SU-DHL-6 (cell line): ENCODE measurements at regions not wholly inside any gene's neighbourhood (a gene's known extent, or its start where the extent isn't known, plus 50 kb on each side); places are given as distances from the start of the nearest gene placed in this dataset.

ENCODE experiments used
- H2AFZ ChIP-seq: fragments of 200-600 bp; sonication (generic); 2 replicates; pipeline ENCODE4 v1.6.1; 2014; ENCODE audit warnings: low read depth, mild to moderate bottlenecking, moderate library complexity, mixed read lengths, antibody characterized with exemption, low read length; ENCODE audit not compliant: severe bottlenecking
- H3F3A ChIP-seq: fragments of 200-600 bp; shearing (Covaris generic); 2 replicates; pipeline ENCODE4 v1.6.0; 2016; ENCODE audit warnings: antibody characterized with exemption, mild to moderate bottlenecking; ENCODE audit not compliant: insufficient read depth
- H3K27ac ChIP-seq: fragments of 200-600 bp; sonication (generic); 2 replicates; pipeline ENCODE4 v1.5.1; 2016; ENCODE audit warnings: low read depth, mild to moderate bottlenecking, low read length, moderate library complexity, mixed read lengths
- H3K27me3 ChIP-seq: fragments of 200-600 bp; sonication (generic), shearing (Covaris generic); 2 replicates; pipeline ENCODE4 v1.6.0; 2014; ENCODE audit warnings: mild to moderate bottlenecking, low read length
- H3K36me3 ChIP-seq: fragments of 200-600 bp; sonication (generic); 2 replicates; pipeline ENCODE4 v1.6.1; 2014; ENCODE audit warnings: mild to moderate bottlenecking, low read length, mixed read lengths
- H3K4me2 ChIP-seq: fragments of 300-600, 200-600 bp; shearing (Covaris generic), sonication (generic); 2 replicates; pipeline ENCODE4 v1.6.0; 2014; ENCODE audit warnings: low read length, low read depth, mild to moderate bottlenecking; ENCODE audit not compliant: poor library complexity, severe bottlenecking
- H3K4me3 ChIP-seq: fragments of 200-600 bp; sonication (generic); 2 replicates; pipeline ENCODE4 v1.5.1; 2014; ENCODE audit warnings: antibody characterized with exemption, low read length, mild to moderate bottlenecking, mixed read lengths; ENCODE audit not compliant: insufficient read depth, poor library complexity, severe bottlenecking
- H3K79me2 ChIP-seq: fragments of 200-600 bp; sonication (generic); 2 replicates; pipeline ENCODE4 v1.6.1; 2014; ENCODE audit warnings: mild to moderate bottlenecking, low read length, moderate library complexity; ENCODE audit not compliant: insufficient read depth
- H3K9ac ChIP-seq: fragments of 200-600 bp; sonication (generic); 2 replicates; pipeline ENCODE4 v1.7.0; 2014; ENCODE audit warnings: mild to moderate bottlenecking, low read length
- H3K9me2 ChIP-seq: fragments of 200-600 bp; sonication (generic); replicated peaks from 2 replicates; pipeline ENCODE4 v1.6.1; 2014; ENCODE audit warnings: low read length; ENCODE audit not compliant: insufficient read depth
- H3K9me3 ChIP-seq: fragments of 200-600 bp; sonication (generic); 2 replicates; pipeline ENCODE4 v1.6.1; 2014; ENCODE audit warnings: low read length, mixed read lengths; ENCODE audit not compliant: insufficient read depth
- H4K20me1 ChIP-seq: fragments of 200-600 bp; sonication (generic); 2 replicates; pipeline ENCODE4 v1.6.1; 2014; ENCODE audit warnings: low read depth, mild to moderate bottlenecking, antibody characterized with exemption, low read length, moderate library complexity, mixed read lengths
- EZH2phosphoT487 ChIP-seq: fragments of 200-600 bp; sonication (generic), shearing (Covaris generic); conservative IDR thresholded peaks from 2 replicates; pipeline ENCODE4 v1.6.1; 2018; ENCODE audit warnings: mild to moderate bottlenecking, antibody characterized with exemption, low read length, moderate library complexity, mixed read lengths
- TF ChIP-seq, protein P1 (sequence below): fragments of 200-600 bp; sonication (generic); IDR thresholded peaks from one replicate; pipeline ENCODE4 v1.5.1; 2017; ENCODE audit warnings: antibody characterized with exemption, mild to moderate bottlenecking, low read length, moderate library complexity; ENCODE audit not compliant: insufficient read depth, poor library complexity, severe bottlenecking

DNA sequence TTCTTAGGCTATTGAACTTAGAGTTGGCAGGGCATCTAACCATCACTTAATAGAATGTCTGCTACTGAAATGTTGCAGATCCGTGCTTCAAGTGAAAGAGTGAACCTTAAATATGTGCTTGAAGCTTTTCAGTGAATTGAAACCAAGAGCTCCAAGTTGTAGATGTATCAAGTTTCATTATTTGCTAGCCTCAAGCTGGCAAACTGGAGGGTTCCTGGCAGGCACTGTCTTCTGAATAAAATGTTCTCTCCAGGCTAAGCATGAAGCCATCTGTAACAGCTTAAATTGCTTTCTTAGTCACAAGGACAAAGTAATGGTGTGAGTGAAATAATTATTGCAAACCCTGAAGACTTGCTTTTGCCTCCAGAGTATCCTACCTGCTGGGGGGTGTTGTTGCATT lies 415.0 kb upstream of the SPRY2 start:
- H3K9ac ChIP-seq = no peak overlapping the region

GRCh38 chr13:80754441-80754840 lies 413.5 kb upstream of the SPRY2 start:
- H3K9ac ChIP-seq = no peak overlapping the region
- TF ChIP-seq, protein P1, sequence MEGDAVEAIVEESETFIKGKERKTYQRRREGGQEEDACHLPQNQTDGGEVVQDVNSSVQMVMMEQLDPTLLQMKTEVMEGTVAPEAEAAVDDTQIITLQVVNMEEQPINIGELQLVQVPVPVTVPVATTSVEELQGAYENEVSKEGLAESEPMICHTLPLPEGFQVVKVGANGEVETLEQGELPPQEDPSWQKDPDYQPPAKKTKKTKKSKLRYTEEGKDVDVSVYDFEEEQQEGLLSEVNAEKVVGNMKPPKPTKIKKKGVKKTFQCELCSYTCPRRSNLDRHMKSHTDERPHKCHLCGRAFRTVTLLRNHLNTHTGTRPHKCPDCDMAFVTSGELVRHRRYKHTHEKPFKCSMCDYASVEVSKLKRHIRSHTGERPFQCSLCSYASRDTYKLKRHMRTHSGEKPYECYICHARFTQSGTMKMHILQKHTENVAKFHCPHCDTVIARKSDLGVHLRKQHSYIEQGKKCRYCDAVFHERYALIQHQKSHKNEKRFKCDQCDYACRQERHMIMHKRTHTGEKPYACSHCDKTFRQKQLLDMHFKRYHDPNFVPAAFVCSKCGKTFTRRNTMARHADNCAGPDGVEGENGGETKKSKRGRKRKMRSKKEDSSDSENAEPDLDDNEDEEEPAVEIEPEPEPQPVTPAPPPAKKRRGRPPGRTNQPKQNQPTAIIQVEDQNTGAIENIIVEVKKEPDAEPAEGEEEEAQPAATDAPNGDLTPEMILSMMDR = no peak
- TF ChIP-seq EZH2phosphoT487 = no peak
- H2AFZ ChIP-seq = no peak overlapping the region
- H3K4me3 ChIP-seq = no peak overlapping the region
- H3K27me3 ChIP-seq = no peaks in the 10 kb centered on the region
- no peaks in the 10 kb centered on the region for H3K9me3 ChIP-seq
- H3K9me2 ChIP-seq = no peaks in the 10 kb centered on the region
- H3K27ac ChIP-seq = no peak overlapping the region
- H3F3A ChIP-seq = no peaks in the 10 kb centered on the region
- no peaks in the 10 kb centered on the region for H3K36me3 ChIP-seq
- H3K4me2 ChIP-seq = no peak overlapping the region
- no peaks in the 10 kb centered on the region for H3K79me2 ChIP-seq
- H4K20me1 ChIP-seq = no peaks in the 10 kb centered on the region

More for the DNA sequence above, 415.0 kb upstream of the SPRY2 start:
- Histone ChIP-seq H3K27me3 (no peaks in the 10 kb centered on the region), H3K9me2 (no peaks in the 10 kb centered on the region), H3F3A (no peaks in the 10 kb centered on the region), H3K27ac (no peak overlapping the region), H2AFZ (no peak overlapping the region), H3K4me3 (no peak overlapping the region), H3K79me2 (no peaks in the 10 kb centered on the region), H3K9me3 (no peaks in the 10 kb centered on the region), H4K20me1 (no peaks in the 10 kb centered on the region), H3K36me3 (no peaks in the 10 kb centered on the region), H3K4me2 (no peak overlapping the region)
- no peak for TF ChIP-seq EZH2phosphoT487
- TF ChIP-seq, protein P1 = no peak

DNA sequence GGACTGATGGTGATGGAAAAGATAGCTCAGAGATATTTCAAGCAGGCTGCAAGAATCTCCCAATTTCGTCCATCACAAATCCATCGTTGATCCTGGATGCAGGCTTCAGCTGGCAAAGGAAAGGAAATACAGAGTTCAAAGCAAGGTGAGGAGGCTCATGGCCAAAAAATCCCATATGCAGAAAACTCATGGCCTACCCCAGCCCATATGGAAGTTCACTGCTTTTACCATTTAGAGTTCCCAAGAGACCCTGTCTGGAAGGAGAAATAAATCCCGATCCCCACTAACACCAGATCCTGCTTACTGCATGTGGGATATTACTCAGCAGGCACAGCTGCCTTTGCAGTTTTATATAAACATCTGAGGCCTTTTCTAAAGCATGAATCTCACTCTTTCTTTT lies 412.9 kb upstream of the SPRY2 start:
- no peaks in the 10 kb centered on the region for H3K9me3 ChIP-seq
- H3K9me2 ChIP-seq = no peaks in the 10 kb centered on the region
- no peak overlapping the region for H2AFZ ChIP-seq
- no peak overlapping the region for H3K9ac ChIP-seq
- H3K27ac ChIP-seq = no peak overlapping the region
- H3F3A ChIP-seq = no peaks in the 10 kb centered on the region
- TF ChIP-seq, protein P1 = no peak
- TF ChIP-seq EZH2phosphoT487 = no peak
- H3K4me2 ChIP-seq = no peak overlapping the region
- H3K27me3 ChIP-seq = no peaks in the 10 kb centered on the region
- H3K36me3 ChIP-seq = no peaks in the 10 kb centered on the region
- no peaks in the 10 kb centered on the region for H3K79me2 ChIP-seq
- no peaks in the 10 kb centered on the region for H4K20me1 ChIP-seq
- H3K4me3 ChIP-seq = no peak overlapping the region
